Ammon's horn (tissue), 1 donor: ENCODE measurements at regions not wholly inside any gene's neighbourhood (a gene's known extent, or its start where the extent isn't known, plus 50 kb on each side); places are given as distances from the start of the nearest gene placed in this dataset.
"Not testable (repeated sequence)": the region's sequence is repeated elsewhere in the genome, so short reads cannot be mapped to it uniquely, and the experiment has no call there.

Source experiments
- DNase-seq: peaks from one replicate; pipeline ENCODE4 v3.0.0-alpha.2; 2016; ENCODE audit warnings: low spot score

DNA sequence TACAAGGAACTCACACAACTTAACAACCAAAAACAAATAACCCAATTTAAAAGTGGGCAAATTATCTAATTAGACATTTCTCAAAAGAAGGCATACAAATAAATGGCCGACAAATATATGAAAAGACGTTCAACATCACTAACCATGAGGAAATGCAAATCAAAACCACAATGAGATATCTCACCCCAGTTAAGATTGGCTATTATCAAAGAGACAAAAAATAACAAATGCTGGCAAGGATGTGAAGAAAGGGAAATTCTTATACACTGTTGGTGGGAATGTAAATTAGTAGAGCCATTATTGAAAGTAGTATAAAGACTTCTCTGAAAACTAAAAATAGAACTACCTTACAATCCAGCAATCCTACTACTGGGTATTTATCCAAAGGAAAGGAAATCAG, 96.7 kb upstream of the SIRPG start:
- no peak for DNase-seq

DNA sequence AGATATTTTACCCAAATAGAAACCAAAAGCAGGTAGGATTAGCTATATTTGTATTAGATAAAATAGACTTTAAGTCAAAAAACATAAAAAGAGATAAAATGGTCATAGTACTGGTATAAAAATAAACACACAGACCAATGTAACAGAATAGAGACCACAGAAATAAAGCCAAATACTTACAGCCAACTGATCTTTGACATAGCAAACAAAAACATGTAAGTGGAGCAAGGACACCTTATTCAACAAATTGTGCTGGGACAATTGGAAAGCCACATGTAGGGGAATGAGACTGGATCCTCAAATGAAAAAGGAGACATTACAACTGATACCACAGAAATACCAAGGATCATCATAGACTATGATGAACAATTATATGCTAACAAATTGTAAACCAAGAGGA, 94.5 kb upstream of the SIRPG start:
- no peak for DNase-seq

DNA sequence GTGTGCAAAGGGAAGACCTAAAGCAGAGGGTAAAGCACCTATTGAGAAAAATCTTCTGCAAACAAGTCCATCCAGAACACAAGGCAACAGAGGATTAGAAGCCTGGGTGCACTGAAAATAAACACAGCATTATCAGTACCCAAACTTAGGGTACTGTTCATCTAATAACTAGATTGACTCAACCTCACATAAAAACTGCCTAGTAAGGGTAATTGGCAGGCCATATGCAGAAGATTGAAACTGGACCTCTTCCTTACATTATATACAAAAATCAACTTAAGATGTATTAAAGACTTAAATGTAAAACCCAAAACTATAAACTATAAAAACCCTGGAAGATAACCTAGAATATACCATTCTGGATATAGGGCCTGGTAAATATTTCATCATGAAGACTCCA, 91.2 kb upstream of the SIRPG start:
- DNase-seq = no peak

DNA sequence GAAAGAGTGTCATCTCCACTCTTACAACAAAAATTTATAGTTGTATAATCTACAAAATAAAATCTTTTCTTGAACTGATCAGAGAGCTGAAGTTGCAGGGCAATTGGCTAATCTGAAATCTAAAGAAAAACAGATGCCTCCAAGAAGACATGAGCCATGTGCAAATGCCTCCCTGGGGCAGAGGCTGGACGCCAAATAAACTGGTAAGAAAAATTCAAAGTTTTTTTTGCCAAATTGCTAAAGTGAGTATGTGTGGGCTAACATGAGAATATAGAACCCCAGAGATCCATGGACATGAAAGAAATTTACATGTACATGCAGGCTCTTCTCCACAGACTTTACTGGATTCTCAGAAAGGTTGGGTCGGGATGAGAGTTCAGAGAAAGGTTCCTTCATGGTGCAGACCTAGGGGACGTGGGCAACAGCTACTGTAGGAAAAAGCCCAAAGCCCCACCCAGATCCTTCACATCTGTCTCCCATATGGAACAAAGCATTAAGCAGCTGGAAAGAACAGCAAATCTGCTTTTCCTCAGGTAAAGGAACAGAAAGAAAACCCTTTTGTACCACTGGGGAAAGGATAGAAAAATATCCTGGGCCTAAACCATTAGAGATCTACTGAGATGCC, 90.5 kb upstream of the SIRPG start:
- no peak for DNase-seq

DNA sequence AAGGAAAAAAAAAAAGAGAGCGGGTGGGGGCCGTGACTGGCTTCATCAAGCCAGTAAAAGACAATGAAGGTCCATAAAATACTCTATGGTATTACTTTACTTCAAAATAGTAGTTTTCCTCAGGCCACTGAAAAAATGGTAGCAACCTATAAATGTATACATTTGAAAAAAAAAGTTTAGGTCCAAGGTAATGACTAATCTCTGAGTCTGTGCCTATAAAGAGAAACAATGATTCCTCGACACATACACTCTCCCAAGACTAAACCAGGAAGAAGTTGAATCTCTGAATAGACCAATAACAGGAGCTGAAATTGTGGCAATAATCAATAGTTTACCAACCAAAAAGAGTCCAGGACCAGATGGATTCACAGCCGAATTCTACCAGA, 84.5 kb upstream of the SIRPG start:
- DNase-seq = not testable (repeated sequence)

DNA sequence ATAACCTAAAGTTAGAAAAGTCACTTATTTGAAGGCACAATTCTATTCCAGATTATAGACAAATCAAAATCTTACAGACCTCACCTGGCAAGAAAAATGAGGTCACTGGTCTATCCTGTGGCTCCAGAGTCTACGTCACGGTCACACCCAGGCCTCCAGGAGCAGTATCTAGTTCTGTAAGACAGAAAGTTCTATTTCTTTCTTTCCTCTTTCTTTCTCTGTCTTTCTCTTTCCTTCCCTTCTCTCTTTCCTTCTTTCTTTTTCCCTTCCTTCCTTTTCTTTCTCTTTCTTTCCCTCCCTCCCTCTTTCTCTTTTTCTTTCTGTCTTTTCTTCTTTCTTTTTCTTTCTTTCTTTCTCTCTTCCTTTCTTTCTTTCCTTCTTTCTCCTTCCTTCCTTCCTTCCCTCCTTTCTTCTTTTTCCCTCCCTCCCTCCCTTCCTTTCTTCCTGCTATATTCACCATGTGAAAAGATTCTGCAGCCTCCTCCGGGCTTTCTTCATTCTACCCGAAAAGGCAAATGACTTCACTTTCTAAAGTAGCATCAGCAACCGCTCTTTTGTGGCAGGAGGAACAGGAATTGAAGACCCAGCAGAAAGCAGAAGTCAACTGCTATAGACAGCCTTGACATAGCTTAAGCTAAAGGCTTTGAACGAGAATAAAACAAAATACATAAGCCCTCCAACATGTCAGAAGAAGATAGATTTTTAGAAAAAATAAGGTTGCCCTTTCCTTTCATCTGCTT, 83.9 kb upstream of the SIRPG start:
- no peak for DNase-seq

DNA sequence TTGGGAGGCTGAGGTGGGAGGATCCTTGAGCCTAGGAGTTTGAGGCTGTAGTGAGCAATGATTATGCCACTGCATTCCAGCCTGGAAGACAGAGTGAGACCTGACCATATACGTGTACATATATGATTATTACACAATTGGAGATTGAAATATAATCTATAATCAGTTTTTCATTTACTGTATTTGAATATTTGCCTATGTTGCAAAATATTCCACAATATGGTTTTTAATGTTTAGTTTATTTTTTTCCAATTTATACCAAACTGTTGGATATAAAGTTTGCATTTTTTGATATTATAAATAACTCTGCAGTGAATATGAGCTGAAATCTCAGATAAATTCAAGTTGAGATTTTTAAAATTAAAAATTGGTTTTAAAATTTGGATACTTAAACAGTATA, 79.6 kb upstream of the SIRPG start:
- DNase-seq = no peak

DNA sequence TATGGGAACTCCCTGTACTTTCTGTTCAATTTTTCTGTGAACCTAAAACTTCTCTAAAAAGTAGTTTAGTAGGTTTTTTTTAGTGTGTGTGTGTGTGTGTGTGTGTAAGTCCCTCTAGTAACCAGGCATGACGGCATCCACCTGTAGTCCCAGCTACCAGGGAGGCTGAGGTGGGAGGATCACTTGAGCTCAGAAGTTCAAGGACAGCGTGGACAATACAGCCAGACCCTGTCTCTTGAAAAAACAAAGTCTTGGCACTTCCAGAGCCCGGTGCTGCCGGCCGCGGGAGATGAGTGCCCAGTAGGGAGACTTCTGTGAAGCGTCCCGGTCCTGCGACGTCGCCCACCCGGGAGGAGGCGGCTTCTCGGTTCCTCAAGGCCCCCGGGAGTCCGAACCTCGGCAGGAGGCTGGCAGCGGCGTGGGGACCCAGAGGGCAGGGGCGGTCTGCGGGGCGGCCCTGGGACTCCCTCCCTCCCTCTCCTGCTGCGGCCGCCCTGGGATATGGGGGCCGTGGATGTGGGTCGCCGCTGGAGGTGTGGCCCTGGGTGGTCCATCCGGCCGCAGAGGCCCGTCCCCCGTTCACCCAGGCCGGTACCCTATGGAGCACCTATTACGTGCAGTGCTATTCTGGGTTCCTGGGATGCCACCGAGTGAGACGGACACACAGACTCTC, 78.0 kb upstream of the SIRPG start:
- no peak for DNase-seq

DNA sequence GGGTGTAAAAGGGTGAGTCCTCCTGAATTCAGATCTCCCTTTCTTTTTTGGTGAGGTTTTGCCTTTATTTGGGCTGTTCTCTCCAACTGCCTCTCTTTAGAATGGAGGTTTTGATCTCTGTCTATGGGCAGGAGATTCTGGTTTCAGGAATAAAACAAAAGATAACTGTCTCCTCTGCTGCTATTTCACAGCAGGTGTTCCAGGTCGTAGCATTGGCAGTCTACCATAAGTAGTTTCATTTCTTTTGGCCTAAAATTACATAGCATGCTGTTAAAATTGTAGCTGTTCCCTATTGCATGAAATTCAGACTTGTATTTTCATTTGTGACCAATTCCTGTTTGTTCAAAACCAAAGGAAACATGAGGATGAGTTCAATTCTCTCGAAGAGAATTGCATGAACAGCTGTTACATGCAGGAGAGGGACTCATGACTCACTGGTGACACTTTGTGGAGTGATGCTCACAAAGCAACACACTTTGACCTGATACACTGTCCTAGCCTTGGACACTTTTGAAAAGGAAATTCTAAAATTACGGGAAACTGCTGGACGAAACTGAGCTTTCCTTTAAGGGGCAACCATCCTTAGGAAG, 76.8 kb upstream of the SIRPG start:
- peak; percentile 71 for DNase-seq

DNA sequence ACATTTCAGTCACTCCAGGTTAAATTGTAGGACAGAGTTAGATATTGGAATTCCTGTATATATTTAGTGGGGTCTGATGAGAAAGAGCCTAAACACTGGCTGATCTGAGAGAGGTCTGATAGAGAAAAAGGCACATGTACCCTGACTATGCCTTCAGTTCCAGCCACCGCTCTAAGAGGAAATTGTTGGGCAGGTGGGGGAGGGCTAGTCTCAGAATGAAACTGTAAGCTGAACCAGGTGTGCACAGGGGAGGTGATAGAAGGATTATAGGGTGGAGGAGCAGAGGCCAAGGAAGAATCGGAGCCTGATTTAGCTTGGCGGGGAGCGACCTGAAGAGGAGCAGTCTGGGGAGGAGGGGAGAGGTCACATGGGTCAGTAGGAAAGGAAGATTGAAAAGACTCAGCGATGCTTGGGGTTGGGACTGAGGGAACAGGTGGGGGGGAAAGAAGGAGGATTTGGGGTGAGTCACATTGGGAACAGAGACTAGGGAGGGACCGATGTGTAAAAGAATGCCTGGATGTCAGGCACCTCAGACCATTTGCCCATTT, 74.3 kb upstream of the SIRPG start:
- DNase-seq = not testable (repeated sequence)

DNA sequence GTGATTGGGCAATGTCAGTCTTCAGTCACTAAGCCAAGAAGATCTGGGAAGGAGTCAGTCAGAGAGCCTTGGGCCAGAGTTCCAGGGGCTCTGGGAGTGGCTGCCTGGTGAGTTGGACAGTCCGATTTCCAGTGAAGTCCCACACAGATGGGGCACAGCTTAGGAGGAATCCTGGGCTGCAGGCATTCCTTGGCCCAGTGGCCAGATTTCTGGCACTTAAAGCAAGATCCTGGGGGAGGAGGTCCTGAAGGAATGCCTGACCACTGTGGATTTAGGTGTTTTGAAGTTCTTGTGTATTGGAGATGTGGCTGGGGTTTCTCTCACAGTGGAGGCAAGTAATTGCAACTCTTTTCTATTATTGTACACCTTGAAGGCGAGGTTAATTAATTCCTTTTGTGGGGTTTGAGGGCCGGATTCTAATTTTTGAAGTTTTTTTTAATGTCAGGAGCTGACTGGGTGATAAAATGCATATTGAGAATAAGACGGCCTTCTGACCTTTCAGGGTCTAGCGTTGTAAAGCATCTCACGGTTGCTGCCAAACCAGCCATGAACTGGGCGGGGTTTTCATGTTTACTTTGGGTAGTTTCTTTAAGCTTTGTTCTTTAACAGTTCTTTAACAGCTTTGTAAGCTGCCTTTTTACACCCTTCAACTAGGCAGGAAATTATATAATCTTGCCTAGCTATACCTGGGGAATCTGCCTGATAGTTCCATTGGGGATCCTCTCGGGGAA, 73.6 kb upstream of the SIRPG start:
- not testable (repeated sequence) for DNase-seq

DNA sequence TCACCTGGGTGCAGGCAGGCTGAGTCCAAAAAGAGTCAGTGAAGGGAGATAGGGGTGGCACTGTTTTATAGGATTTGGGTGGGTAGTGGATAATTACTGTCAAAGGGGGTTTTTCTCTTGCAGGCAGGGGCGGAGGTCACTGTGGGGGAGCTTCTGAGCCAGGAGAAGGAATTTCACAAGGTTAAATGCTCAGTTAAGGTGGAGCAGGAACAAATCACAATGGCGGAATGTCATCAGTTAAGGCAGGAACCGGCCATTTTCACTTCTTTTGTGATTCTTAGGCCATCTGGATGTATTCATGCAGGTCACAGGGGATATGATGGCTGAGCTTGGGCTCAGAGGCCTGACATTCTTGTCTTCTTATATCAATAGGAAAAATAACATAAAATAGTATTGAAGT, 69.7 kb upstream of the SIRPG start:
- not testable (repeated sequence) for DNase-seq

DNA sequence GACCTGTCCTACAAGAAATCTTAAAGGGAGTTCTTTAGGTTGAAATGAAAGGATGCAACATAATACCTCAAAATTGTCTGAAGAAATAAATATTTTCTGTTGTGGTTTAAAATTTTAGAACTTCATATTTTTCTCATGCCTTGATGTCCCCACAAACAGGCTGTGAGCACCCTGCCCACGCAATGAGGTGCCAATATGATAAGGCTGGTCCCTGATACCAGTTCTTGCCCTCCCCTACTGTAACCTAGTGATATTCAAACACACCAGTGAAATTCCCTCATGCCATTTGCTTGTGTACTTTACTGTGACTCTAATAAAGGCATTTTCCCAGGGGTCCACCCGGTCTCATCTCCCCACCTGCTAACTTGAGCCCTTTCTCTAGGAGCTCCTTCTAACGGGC, 67.3 kb upstream of the SIRPG start:
- no peak for DNase-seq

DNA sequence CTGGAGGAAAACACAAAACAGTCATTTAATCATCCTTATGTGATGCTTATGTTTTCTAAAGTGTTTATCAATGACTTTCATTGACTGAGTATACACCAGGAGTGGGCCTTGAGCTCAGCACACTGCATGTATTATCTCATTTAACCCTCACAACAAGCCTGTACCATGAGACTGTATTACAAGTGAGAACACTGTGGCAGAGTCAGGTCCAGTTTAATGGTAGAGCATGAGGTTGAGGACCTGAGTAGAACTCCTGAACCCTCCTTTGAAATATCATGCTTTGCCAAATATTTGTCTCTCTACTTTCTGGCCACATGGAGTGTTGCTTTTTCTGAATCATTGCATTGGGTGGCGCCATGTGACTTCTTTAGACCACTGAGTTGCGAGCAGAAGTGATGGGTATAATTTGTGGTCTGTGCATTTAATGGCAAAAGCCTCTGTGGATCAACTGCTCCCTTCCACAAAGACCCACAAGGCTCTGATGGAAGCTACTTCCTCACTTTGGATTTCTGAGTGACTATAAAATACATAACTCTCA, 65.0 kb upstream of the SIRPG start:
- no peak for DNase-seq

DNA sequence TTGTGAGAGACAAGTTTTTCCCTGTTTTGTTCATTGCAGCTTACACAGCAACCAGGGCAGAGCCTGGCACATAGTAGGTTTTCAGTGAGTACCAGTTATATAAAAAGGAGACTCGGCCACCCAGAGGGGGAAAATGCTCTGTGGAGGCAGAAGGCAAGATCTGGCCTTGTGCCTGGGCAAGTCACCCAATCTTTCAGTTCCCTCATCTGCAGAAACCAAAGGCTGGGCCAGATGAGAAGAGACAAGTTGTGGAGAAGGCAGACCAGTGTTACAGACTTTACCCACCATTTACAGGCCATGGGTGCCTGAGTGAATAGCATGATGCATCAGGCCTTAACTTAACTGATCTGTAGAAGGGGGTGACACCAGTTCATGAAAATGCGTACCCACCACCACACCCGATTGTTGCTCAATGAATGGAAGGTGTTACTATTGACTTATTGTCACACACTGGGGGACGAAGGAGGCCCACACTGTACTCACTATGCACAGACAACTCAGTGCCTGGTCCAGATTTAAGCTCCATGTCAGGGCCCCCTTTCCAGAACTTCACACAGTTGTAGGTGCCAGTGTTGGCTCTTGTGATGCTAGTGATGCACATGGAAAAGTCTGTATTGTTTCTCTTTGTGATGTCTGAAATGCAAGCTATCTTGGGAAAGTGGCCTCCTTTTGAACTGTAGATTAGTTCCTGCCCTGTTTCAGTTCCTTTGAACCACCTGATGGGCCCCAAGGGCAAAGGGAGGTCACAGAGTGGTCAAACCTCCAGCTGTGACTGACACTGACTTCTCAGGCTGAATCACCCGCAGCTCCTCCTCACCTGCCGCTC, 64.3 kb upstream of the SIRPG start:
- no peak for DNase-seq

DNA sequence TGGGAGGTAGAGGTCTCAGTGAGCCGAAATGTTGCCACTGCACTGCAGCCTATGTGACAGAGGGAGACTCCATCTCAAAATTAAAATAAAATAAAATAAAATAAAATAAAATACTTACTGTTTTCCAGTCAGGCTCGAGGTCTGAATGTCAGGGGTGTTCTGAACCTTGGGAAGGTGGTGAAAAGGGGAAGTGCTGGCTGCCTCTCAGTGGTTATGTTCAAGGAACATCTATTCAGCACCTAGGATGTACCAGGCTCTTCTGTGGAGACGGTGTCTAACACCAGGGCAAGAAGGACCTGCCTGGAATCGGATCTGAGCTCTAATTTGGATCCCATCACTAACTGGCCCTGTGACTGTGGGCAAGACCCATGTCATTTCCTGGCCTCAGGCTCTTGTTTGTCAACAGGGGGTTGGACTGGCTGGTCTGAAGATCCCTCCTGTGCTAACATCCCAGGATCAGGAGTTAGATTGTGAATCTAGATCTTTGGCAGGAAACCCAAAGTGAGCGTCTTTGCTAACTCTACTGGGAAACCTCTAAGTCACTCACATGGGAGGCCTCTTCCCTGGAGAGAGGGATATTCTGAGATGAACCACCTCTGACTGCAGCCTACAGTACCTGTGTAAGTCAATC, 63.4 kb upstream of the SIRPG start:
- no peak for DNase-seq

DNA sequence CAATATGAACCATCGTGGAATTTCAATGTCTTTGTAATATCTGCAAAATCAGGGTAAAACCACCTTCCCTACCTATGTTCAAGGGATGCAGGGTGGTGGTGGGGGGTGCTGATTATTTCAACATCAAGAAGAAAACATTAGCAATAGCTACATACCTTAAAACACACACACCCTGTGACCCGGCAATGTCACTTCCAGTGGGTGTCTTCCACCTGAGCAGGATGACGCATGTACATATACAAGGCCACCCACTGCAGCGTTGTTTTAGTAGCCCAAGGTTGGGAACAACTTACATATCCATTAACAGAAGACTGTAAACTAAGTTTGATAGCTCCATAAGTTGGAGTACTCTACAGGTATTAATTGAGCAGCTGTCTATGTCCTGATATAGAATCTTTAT, 62.6 kb upstream of the SIRPG start:
- no peak for DNase-seq

DNA sequence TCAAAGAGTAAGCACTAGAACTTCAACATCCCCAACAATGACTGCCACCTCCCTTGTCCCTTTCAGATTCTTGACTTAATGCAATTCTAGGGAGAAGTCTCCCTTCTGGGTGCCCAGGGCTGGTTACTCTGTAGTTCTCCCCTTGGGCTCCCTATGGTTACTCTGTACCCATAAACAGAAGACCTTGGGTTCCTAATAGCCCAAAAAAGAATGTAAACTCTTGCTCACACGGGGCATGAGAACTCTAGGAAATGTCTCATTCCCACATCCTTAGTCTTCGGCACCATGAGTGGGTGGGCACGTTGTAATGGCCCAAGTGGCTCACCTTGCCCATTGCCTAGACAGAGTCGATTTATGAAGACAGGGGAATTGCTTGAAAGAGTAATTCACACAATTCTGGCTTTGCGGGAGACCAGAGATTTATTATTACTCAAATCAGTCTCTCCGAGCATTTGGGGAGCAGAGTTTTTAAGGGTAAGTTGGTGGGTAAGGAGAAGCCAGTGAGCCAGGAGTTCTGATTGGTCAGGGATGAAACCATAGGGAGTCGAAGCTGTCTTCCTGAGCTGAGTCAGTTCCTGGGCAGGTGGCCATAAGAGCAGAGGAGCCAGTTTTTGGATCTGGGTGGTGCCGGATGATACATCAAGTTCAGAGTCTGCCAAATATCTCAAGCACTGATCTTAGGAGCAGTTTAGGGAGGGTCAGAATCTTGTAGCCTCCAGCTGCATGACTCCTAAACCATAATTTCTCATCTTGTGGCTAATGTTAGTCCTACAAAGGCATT, 61.2 kb upstream of the SIRPG start:
- DNase-seq = peak; percentile 16
